SU-DHL-6 (cell line): ENCODE measurements at regions not wholly inside any gene's neighbourhood (a gene's known extent, or its start where the extent isn't known, plus 50 kb on each side); places are given as distances from the start of the nearest gene placed in this dataset.
"Not testable (repeated sequence)": the region's sequence is repeated elsewhere in the genome, so short reads cannot be mapped to it uniquely, and the experiment has no call there.

Experiments
- H2AFZ ChIP-seq: fragments of 200-600 bp; sonication (generic); 2 replicates; pipeline ENCODE4 v1.6.1; 2014; ENCODE audit warnings: low read depth, mild to moderate bottlenecking, moderate library complexity, mixed read lengths, antibody characterized with exemption, low read length; ENCODE audit not compliant: severe bottlenecking
- H3F3A ChIP-seq: fragments of 200-600 bp; shearing (Covaris generic); 2 replicates; pipeline ENCODE4 v1.6.0; 2016; ENCODE audit warnings: antibody characterized with exemption, mild to moderate bottlenecking; ENCODE audit not compliant: insufficient read depth
- H3K27ac ChIP-seq: fragments of 200-600 bp; sonication (generic); 2 replicates; pipeline ENCODE4 v1.5.1; 2016; ENCODE audit warnings: low read depth, mild to moderate bottlenecking, low read length, moderate library complexity, mixed read lengths
- H3K27me3 ChIP-seq: fragments of 200-600 bp; sonication (generic), shearing (Covaris generic); 2 replicates; pipeline ENCODE4 v1.6.0; 2014; ENCODE audit warnings: mild to moderate bottlenecking, low read length
- H3K36me3 ChIP-seq: fragments of 200-600 bp; sonication (generic); 2 replicates; pipeline ENCODE4 v1.6.1; 2014; ENCODE audit warnings: mild to moderate bottlenecking, low read length, mixed read lengths
- H3K4me2 ChIP-seq: fragments of 300-600, 200-600 bp; shearing (Covaris generic), sonication (generic); 2 replicates; pipeline ENCODE4 v1.6.0; 2014; ENCODE audit warnings: low read length, low read depth, mild to moderate bottlenecking; ENCODE audit not compliant: poor library complexity, severe bottlenecking
- H3K4me3 ChIP-seq: fragments of 200-600 bp; sonication (generic); 2 replicates; pipeline ENCODE4 v1.5.1; 2014; ENCODE audit warnings: antibody characterized with exemption, low read length, mild to moderate bottlenecking, mixed read lengths; ENCODE audit not compliant: insufficient read depth, poor library complexity, severe bottlenecking
- H3K79me2 ChIP-seq: fragments of 200-600 bp; sonication (generic); 2 replicates; pipeline ENCODE4 v1.6.1; 2014; ENCODE audit warnings: mild to moderate bottlenecking, low read length, moderate library complexity; ENCODE audit not compliant: insufficient read depth
- H3K9ac ChIP-seq: fragments of 200-600 bp; sonication (generic); 2 replicates; pipeline ENCODE4 v1.7.0; 2014; ENCODE audit warnings: mild to moderate bottlenecking, low read length
- H3K9me2 ChIP-seq: fragments of 200-600 bp; sonication (generic); replicated peaks from 2 replicates; pipeline ENCODE4 v1.6.1; 2014; ENCODE audit warnings: low read length; ENCODE audit not compliant: insufficient read depth
- H3K9me3 ChIP-seq: fragments of 200-600 bp; sonication (generic); 2 replicates; pipeline ENCODE4 v1.6.1; 2014; ENCODE audit warnings: low read length, mixed read lengths; ENCODE audit not compliant: insufficient read depth
- H4K20me1 ChIP-seq: fragments of 200-600 bp; sonication (generic); 2 replicates; pipeline ENCODE4 v1.6.1; 2014; ENCODE audit warnings: low read depth, mild to moderate bottlenecking, antibody characterized with exemption, low read length, moderate library complexity, mixed read lengths
- CTCF ChIP-seq: fragments of 200-600 bp; sonication (generic); IDR thresholded peaks from one replicate; pipeline ENCODE4 v1.5.1; 2017; ENCODE audit warnings: antibody characterized with exemption, mild to moderate bottlenecking, low read length, moderate library complexity; ENCODE audit not compliant: insufficient read depth, poor library complexity, severe bottlenecking
- EZH2phosphoT487 ChIP-seq: fragments of 200-600 bp; sonication (generic), shearing (Covaris generic); conservative IDR thresholded peaks from 2 replicates; pipeline ENCODE4 v1.6.1; 2018; ENCODE audit warnings: mild to moderate bottlenecking, antibody characterized with exemption, low read length, moderate library complexity, mixed read lengths

GRCh38 chr3:194064380-194065332 lies 71.3 kb upstream of the HES1 start:
- Histone ChIP-seq H4K20me1 (no peaks in the 10 kb centered on the region), H3F3A (peaks cover 2% of the 10 kb centered on the region; the same call in 1 of the 2 replicates), H3K9me3 (peaks cover 4% of the 10 kb centered on the region; the same call in 1 of the 2 replicates), H3K36me3 (no peaks in the 10 kb centered on the region), H2AFZ (no peak overlapping the region), H3K79me2 (no peaks in the 10 kb centered on the region), H3K4me3 (no peak overlapping the region), H3K9ac (no peak overlapping the region), H3K27ac (no peak overlapping the region), H3K4me2 (no peak overlapping the region), H3K27me3 (no peaks in the 10 kb centered on the region), H3K9me2 (no peaks in the 10 kb centered on the region)
- TF ChIP-seq CTCF (no peak), EZH2phosphoT487 (no peak)

- not testable (repeated sequence) for H4K20me1 ChIP-seq, H3K79me2 ChIP-seq, H3K4me2 ChIP-seq, H3K27ac ChIP-seq, H3K4me3 ChIP-seq, H3K9me3 ChIP-seq, H3K36me3 ChIP-seq, H2AFZ ChIP-seq, H3K27me3 ChIP-seq, H3K9me2 ChIP-seq, H3K9ac ChIP-seq
- H3F3A ChIP-seq = peaks cover 12% of the 10 kb centered on the region; the same call in 1 of the 2 replicates
These were observed 68.6 kb upstream of the HES1 start for GRCh38 chr3:194067327-194067726.

- no peak overlapping the region for H2AFZ ChIP-seq
- peaks cover 16% of the 10 kb centered on the region; the same call in 1 of the 2 replicates for H3F3A ChIP-seq
- H3K27me3 ChIP-seq = no peaks in the 10 kb centered on the region
- H4K20me1 ChIP-seq = no peaks in the 10 kb centered on the region
- H3K4me3 ChIP-seq = no peak overlapping the region
- no peak overlapping the region for H3K9ac ChIP-seq
- H3K79me2 ChIP-seq = no peaks in the 10 kb centered on the region
- no peaks in the 10 kb centered on the region for H3K9me2 ChIP-seq
- TF ChIP-seq EZH2phosphoT487 (no peak), CTCF (no peak)
- H3K4me2 ChIP-seq = no peak overlapping the region
- H3K9me3 ChIP-seq = peaks cover 4% of the 10 kb centered on the region; the same call in 1 of the 2 replicates
- H3K36me3 ChIP-seq = no peaks in the 10 kb centered on the region
- no peak overlapping the region for H3K27ac ChIP-seq
These were observed 68.0 kb upstream of the HES1 start for GRCh38 chr3:194067949-194068362.
